ENCODE measurements at regions not wholly inside any gene's neighbourhood (a gene's known extent, or its start where the extent isn't known, plus 50 kb on each side); places are given as distances from the start of the nearest gene placed in this dataset.

DNA sequence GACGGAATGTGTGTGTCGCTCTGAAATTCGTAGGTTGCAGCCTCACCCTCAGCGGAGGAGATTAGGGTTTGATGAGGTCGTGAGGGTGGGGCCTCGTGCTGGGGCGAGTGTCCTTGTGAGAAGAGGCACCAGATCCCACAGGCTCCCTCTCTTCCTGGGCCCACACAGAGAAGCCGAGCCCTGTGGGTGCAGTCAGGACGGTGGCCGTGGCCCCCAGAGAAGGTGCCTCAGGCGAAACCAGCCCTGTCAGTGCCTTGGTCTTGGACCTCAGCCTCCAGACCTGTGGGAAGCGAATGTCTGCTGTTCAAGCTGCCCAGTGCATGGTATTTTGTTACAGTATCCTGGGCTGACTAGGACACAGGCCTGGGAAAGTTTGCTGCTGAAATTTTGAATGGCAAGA, 108.0 kb upstream of the ALKAL2 start:
- Histone ChIP-seq H3K4me3 (no peak overlapping the region), H3K36me3 (no peaks in the 10 kb centered on the region), H3K27ac (no peak overlapping the region), H3K9me3 (no peaks in the 10 kb centered on the region), H3K27me3 (no peaks in the 10 kb centered on the region), H3K4me1 (no peaks in the 10 kb centered on the region)
- TF ChIP-seq, protein P1, sequence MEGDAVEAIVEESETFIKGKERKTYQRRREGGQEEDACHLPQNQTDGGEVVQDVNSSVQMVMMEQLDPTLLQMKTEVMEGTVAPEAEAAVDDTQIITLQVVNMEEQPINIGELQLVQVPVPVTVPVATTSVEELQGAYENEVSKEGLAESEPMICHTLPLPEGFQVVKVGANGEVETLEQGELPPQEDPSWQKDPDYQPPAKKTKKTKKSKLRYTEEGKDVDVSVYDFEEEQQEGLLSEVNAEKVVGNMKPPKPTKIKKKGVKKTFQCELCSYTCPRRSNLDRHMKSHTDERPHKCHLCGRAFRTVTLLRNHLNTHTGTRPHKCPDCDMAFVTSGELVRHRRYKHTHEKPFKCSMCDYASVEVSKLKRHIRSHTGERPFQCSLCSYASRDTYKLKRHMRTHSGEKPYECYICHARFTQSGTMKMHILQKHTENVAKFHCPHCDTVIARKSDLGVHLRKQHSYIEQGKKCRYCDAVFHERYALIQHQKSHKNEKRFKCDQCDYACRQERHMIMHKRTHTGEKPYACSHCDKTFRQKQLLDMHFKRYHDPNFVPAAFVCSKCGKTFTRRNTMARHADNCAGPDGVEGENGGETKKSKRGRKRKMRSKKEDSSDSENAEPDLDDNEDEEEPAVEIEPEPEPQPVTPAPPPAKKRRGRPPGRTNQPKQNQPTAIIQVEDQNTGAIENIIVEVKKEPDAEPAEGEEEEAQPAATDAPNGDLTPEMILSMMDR (IDR thresholded peaks at IDR 0.05) = no peak
- 67% methylated on average over 6 of the region's 12 CpGs for WGBS (ENCODE audit: insufficient coverage, low coverage, low lambda C conversion rate, missing lambda C conversion rate)
- DNase-seq (no peak), ATAC-seq (no peak)
- intact Hi-C loops (cut with DNase I) = no loop called here

DNA sequence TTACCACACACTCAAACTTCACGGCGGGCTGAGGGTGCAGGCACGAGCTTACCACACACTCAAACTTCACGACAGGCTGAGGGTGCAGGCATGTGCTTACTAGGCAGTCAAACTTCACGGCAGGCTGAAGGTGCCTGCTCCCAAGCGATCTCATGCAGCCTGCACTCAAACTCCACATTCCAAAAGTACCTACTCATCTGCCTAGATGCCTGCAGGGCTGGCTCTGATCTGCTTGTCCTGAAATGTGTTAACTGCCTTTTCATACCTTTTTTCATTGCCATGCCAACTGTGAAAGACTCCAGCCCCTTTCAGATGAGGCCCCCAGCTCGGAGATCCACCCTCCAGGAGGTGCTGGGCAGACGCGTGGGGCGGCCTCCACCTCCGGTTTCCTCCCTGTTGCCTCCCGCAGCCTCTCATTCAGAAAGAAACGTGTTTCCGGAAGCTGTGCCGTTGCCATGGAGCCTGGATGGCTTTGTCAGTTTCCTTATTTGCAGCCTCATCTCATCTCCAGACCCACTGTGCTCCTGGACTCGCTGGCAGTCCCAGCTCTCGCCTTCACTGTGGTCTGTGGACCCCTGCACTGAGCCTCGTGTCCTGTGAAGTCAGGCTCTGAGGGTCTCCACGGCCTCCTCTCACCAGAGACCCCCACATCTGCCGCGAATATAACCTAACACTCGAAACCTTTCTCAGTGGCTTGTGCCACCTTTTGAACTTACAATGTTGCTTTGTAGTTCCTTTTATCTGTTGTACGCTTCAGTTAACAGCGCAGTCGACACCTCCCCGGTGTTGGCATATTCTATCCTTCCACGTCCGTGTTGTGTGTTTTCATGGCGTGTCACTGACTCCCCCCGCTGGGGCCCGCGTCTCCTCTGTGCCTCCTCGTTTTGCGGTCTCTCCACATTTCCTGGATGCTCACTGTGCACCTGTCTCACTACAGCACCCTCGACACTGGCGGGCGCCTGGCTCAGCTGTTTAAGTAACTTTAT, 106.1 kb upstream of the ALKAL2 start:
- Histone ChIP-seq H3K27ac (no peak overlapping the region), H3K4me3 (no peak overlapping the region), H3K4me1 (no peaks in the 10 kb centered on the region), H3K9me3 (no peaks in the 10 kb centered on the region), H3K27me3 (no peaks in the 10 kb centered on the region), H3K36me3 (no peaks in the 10 kb centered on the region)
- intact Hi-C loops (cut with DNase I) = no loop called here
- TF ChIP-seq, protein P1 (IDR thresholded peaks at IDR 0.05) = no peak
- TF ChIP-seq POLR2A (IDR thresholded peaks at IDR 0.05) = no peak
- WGBS (ENCODE audit: insufficient coverage, low coverage, low lambda C conversion rate, missing lambda C conversion rate) = 60% methylated on average over 32 of the region's 37 CpGs
- DNase-seq (no peak), ATAC-seq (peak in 1 of 4 donors; percentile 21)

DNA sequence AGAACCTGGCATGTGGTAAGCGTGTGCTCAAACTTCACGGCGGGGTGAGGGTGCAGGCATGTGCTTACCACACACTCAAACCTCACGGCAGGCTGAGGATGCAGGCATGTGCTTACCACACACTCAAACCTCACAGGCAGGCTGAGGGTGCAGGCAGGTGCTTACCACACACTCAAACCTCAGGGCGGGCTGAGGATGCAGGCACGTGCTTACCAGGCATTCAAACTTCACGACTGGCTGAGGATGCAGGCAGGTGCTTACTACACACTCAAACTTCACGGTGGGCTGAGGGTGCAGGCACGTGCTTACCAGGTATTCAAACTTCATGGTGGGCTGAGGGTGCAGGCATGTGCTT, 105.0 kb upstream of the ALKAL2 start:
- DNase-seq (no peak), ATAC-seq (no peak)
- Histone ChIP-seq H3K27me3 (no peaks in the 10 kb centered on the region), H3K4me1 (no peaks in the 10 kb centered on the region), H3K4me3 (no peak overlapping the region), H3K27ac (no peak overlapping the region), H3K9me3 (no peaks in the 10 kb centered on the region), H3K36me3 (no peaks in the 10 kb centered on the region)
- WGBS (ENCODE audit: insufficient coverage, low coverage, low lambda C conversion rate, missing lambda C conversion rate) = no CpG with 5 or more reads among the region's 9 CpGs
- intact Hi-C loops (cut with DNase I) = no loop called here
- TF ChIP-seq, protein P1 (IDR thresholded peaks at IDR 0.05) = no peak
- TF ChIP-seq POLR2A (IDR thresholded peaks at IDR 0.05) = no peak

DNA sequence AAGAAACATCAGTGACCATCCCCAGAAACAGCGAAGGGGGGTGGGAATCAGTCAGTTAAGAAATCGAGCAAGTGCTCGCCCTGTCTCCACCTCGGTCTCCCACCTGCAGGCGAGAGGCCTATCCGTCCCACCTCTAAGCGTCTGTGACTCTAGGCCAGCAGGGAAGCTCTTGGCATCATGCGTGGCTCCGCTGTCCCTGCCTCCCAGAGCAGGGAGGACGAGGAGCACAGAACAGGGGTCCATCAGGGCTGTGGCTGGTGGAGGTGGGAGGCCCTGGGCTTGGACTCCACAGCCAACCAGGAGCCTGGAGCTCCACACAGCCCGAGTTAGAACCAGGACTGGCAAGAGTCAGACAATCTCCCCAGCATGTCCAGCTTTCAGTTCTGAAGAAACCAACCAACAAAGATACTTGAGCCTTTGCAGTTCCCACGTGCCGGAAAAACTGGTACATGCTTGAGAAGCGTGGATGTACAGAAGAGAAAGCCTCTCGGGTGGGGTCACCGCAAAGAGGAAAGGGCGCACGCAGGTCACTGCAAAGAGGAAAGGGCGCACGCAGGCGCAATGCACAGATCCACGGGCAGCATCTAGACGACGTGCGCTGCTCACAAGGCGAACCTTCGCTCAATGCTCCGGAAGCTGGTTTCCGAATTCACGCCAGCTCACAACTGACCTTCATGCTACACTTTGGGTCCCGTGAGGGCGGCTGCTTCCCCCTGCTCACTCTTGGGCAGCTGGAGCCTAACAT, 104.5 kb upstream of the ALKAL2 start:
- DNase-seq (no peak), ATAC-seq (no peak)
- Histone ChIP-seq H3K4me1 (no peaks in the 10 kb centered on the region), H3K4me3 (no peak overlapping the region), H3K9me3 (no peaks in the 10 kb centered on the region), H3K27me3 (no peaks in the 10 kb centered on the region), H3K36me3 (no peaks in the 10 kb centered on the region), H3K27ac (no peak overlapping the region)
- 75% methylated on average over 25 of the region's 32 CpGs for WGBS (ENCODE audit: insufficient coverage, low coverage, low lambda C conversion rate, missing lambda C conversion rate)
- intact Hi-C loops (cut with DNase I) = no loop called here
- TF ChIP-seq, protein P1 (IDR thresholded peaks at IDR 0.05) = no peak
- no peak for TF ChIP-seq POLR2A (IDR thresholded peaks at IDR 0.05)
